Astrocyte (in vitro differentiated cells and primary cell): ENCODE measurements at regions not wholly inside any gene's neighbourhood (a gene's known extent, or its start where the extent isn't known, plus 50 kb on each side); places are given as distances from the start of the nearest gene placed in this dataset.

ENCODE experiments used
- EZH2 ChIP-seq: IDR thresholded peaks from 2 replicates; pipeline ENCODE4 v1.6.1; 2012; ENCODE audit warnings: mild to moderate bottlenecking, low read length, inconsistent platforms; ENCODE audit not compliant: insufficient read depth
- TF ChIP-seq, protein P1 (sequence below): IDR thresholded peaks from 2 replicates; pipeline ENCODE4 v1.5.1; 2011; ENCODE audit warnings: low read depth, mild to moderate bottlenecking, inconsistent platforms, low read length, moderate library complexity; ENCODE audit not compliant: insufficient read depth

DNA sequence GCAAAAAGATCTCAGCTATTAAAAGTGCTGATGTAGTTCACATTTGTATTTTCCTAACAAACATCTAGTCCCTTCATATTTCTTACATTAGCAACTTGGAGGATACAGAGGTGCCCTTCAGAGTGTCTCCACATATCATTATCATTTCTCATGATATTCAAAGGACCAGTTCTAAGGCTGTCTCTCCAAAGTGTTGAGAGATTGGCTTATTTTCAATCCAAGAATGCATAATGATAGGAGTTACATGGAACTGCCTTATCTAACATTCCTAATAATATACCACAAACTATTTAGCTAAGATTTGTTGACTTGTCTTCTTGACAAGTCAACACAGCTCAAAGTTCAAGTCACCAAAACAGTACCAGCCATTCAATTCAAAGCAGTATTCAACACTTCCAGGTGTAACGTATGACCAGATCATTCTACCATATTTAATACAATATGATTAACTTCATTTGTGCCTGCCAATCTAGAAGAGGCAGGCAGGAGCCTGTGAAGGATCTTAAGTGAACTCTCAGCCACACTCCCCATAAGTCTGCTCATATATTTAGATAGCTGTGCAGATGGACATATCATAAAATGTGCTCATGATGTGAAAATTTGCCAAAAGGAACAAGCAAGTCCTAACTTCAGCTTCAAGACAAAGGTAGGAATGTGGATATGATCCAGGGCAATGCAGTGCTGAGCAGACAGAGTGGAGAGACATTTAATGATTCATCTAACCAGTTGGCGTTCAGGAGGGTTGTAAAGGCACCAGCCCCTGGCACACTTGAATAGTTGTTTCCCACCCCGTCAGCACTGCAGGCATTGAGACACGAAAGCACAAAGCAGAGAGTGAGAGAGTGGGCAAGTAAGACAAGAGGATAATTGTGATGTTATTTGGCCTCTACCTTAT is 108.3 kb downstream of the MTERF1 start:
- TF ChIP-seq, protein P1, sequence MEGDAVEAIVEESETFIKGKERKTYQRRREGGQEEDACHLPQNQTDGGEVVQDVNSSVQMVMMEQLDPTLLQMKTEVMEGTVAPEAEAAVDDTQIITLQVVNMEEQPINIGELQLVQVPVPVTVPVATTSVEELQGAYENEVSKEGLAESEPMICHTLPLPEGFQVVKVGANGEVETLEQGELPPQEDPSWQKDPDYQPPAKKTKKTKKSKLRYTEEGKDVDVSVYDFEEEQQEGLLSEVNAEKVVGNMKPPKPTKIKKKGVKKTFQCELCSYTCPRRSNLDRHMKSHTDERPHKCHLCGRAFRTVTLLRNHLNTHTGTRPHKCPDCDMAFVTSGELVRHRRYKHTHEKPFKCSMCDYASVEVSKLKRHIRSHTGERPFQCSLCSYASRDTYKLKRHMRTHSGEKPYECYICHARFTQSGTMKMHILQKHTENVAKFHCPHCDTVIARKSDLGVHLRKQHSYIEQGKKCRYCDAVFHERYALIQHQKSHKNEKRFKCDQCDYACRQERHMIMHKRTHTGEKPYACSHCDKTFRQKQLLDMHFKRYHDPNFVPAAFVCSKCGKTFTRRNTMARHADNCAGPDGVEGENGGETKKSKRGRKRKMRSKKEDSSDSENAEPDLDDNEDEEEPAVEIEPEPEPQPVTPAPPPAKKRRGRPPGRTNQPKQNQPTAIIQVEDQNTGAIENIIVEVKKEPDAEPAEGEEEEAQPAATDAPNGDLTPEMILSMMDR: no peak
- TF ChIP-seq EZH2: no peak
